IPS DF 4.7 (cell line): ENCODE measurements at regions not wholly inside any gene's neighbourhood (a gene's known extent, or its start where the extent isn't known, plus 50 kb on each side); places are given as distances from the start of the nearest gene placed in this dataset.
"Not testable (repeated sequence)": the region's sequence is repeated elsewhere in the genome, so short reads cannot be mapped to it uniquely, and the experiment has no call there.

Source experiments
- DNase-seq: peaks from one replicate; pipeline ENCODE4 v3.0.0-alpha.2; 2013; ENCODE audit warnings: low spot score; ENCODE audit errors: extremely low read depth

- DNase-seq, result no peak
Measured at GRCh38 chr14:22492622-22493542, 96.1 kb downstream of the DAD1 start.

GRCh38 chr14:22491683-22492621 lies 97.1 kb downstream of the DAD1 start:
- DNase-seq, result no peak

GRCh38 chr14:22491053-22491452 lies 98.0 kb downstream of the DAD1 start:
- DNase-seq, result not testable (repeated sequence)

GRCh38 chr14:22489957-22490950 lies 98.8 kb downstream of the DAD1 start:
- no peak for DNase-seq

- no peak for DNase-seq
Measured at GRCh38 chr14:22489244-22489545, 99.8 kb downstream of the DAD1 start.

- DNase-seq, result no peak
Measured at GRCh38 chr14:22488522-22489243, 100.3 kb downstream of the DAD1 start.

GRCh38 chr14:22487941-22488340 lies 101.1 kb downstream of the DAD1 start:
- DNase-seq, result no peak

GRCh38 chr14:22487401-22487800 lies 101.6 kb downstream of the DAD1 start:
- no peak for DNase-seq

- no peak for DNase-seq
Measured at GRCh38 chr14:22486675-22487074, 102.3 kb downstream of the DAD1 start.

GRCh38 chr14:22485649-22486048 lies 103.4 kb downstream of the DAD1 start:
- DNase-seq, result no peak

GRCh38 chr14:22485178-22485577 lies 103.8 kb downstream of the DAD1 start:
- DNase-seq, result no peak

- DNase-seq, result no peak
Measured at GRCh38 chr14:22484632-22485031, 104.4 kb downstream of the DAD1 start.

- DNase-seq, result no peak
Measured at GRCh38 chr14:22483863-22484593, 105.0 kb downstream of the DAD1 start.

GRCh38 chr14:22482782-22483553 lies 106.1 kb downstream of the DAD1 start:
- no peak for DNase-seq

GRCh38 chr14:22482085-22482694 lies 106.8 kb downstream of the DAD1 start:
- no peak for DNase-seq

- DNase-seq, result no peak
Measured at GRCh38 chr14:22481546-22481945, 107.5 kb downstream of the DAD1 start.

GRCh38 chr14:22479776-22480464 lies 109.1 kb downstream of the DAD1 start:
- no peak for DNase-seq

- DNase-seq, result no peak
Measured at GRCh38 chr14:22479132-22479531, 109.9 kb downstream of the DAD1 start.
